ENCODE measurements at regions not wholly inside any gene's neighbourhood (a gene's known extent, or its start where the extent isn't known, plus 50 kb on each side); places are given as distances from the start of the nearest gene placed in this dataset.

DNA sequence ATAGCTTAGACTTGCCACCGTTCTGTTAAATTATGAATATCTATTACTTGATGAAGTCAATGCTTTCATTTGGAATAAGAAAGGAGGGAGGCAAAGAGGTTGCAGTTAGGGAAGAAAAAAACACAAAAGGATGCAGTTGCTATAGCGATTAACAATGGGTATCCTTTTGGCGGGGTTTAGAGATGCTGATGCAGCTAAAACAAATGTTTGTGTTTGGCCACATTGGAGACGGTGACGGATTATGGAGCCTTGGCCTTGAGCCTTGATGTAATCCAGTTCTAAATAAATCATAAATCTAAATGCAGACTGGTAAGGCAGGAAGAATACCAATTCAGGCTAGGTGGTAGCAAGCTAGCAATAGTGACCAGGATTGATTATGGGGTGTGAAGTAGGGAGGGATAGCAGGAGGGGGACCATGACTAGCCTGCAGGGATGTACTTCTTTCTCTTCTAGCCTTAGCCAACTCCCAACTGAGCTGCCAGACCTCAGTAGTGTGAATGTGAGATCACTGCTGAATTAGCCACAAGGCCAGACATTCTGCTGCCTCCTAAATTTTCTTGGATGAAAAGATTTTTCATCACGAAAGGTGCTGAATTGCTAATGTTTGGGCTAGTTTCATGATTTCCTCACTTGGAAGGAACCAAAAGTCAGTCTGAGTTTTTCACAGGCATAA, 160.3 kb downstream of the TLR4 start:
- Histone ChIP-seq H3K9me3 (ENCODE audit: control insufficient read depth, insufficient read depth, low read depth, low read length) (no peaks in the 10 kb centered on the region), H3K36me3 (ENCODE audit: control insufficient read depth in 2 of 2, insufficient read depth in 1 of 2, low read length in 2 of 2) (no peaks in the 10 kb centered on the region), H3K4me1 (ENCODE audit: control insufficient read depth, insufficient read depth, low read length) (no peaks in the 10 kb centered on the region), H3K4me3 (ENCODE audit: low read depth, low read length) (no peak overlapping the region), H3K27ac (ENCODE audit: extremely low read depth, low read depth, low read length) (no peak overlapping the region)
- TF ChIP-seq ZNF157 (tag by site-specific recombination; IDR thresholded peaks at IDR 0.05) (no peak), ZNF585B (tag by site-specific recombination; IDR thresholded peaks at IDR 0.05) (no peak), ZNF473 (tag by site-specific recombination; IDR thresholded peaks at IDR 0.05) (no peak), ZNF23 (tag by site-specific recombination; IDR thresholded peaks at IDR 0.05; ENCODE audit: borderline replicate concordance) (no peak), ZNF292 (tag by site-specific recombination; IDR thresholded peaks at IDR 0.05; ENCODE audit: borderline replicate concordance, low read depth) (no peak), ZNF501 (tag by site-specific recombination; IDR thresholded peaks at IDR 0.05) (no peak), ZNF248 (tag by site-specific recombination; IDR thresholded peaks at IDR 0.05) (no peak), ZNF302 (tag by site-specific recombination; IDR thresholded peaks at IDR 0.05; ENCODE audit: low read depth) (no peak), ZNF433 (tag by site-specific recombination; IDR thresholded peaks at IDR 0.05; ENCODE audit: low read depth) (no peak), ZNF391 (tag by site-specific recombination; IDR thresholded peaks at IDR 0.05; ENCODE audit: borderline replicate concordance, low read depth) (no peak), SETDB1 (IDR thresholded peaks at IDR 0.05; ENCODE audit: insufficient read length, low read length) (no peak), ZNF335 (tag by site-specific recombination; conservative IDR thresholded peaks at IDR 0.05) (no peak), ZFP69B (tag by site-specific recombination; IDR thresholded peaks at IDR 0.05) (no peak), ZNF677 (tag by site-specific recombination; IDR thresholded peaks at IDR 0.05) (no peak), ZNF670 (tag by site-specific recombination; IDR thresholded peaks at IDR 0.05; ENCODE audit: low read depth) (no peak), ZNF19 (tag by site-specific recombination; IDR thresholded peaks at IDR 0.05; ENCODE audit: low read depth) (no peak)
- TF ChIP-seq, protein P1, sequence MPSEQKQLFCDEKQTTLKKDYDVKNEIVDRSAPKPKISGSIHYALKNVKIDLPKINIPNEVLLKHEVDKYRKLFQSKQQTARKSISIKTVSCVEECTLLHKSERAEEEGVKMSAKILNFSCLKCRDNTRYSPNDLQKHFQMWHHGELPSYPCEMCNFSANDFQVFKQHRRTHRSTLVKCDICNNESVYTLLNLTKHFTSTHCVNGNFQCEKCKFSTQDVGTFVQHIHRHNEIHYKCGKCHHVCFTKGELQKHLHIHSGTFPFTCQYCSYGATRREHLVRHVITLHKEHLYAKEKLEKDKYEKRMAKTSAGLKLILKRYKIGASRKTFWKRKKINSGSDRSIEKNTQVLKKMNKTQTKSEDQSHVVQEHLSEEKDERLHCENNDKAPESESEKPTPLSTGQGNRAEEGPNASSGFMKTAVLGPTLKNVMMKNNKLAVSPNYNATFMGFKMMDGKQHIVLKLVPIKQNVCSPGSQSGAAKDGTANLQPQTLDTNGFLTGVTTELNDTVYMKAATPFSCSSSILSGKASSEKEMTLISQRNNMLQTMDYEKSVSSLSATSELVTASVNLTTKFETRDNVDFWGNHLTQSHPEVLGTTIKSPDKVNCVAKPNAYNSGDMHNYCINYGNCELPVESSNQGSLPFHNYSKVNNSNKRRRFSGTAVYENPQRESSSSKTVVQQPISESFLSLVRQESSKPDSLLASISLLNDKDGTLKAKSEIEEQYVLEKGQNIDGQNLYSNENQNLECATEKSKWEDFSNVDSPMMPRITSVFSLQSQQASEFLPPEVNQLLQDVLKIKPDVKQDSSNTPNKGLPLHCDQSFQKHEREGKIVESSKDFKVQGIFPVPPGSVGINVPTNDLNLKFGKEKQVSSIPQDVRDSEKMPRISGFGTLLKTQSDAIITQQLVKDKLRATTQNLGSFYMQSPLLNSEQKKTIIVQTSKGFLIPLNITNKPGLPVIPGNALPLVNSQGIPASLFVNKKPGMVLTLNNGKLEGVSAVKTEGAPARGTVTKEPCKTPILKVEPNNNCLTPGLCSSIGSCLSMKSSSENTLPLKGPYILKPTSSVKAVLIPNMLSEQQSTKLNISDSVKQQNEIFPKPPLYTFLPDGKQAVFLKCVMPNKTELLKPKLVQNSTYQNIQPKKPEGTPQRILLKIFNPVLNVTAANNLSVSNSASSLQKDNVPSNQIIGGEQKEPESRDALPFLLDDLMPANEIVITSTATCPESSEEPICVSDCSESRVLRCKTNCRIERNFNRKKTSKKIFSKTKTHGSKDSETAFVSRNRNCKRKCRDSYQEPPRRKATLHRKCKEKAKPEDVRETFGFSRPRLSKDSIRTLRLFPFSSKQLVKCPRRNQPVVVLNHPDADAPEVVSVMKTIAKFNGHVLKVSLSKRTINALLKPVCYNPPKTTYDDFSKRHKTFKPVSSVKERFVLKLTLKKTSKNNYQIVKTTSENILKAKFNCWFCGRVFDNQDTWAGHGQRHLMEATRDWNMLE (tag by site-specific recombination; conservative IDR thresholded peaks at IDR 0.05; ENCODE audit: low read depth) = no peak
- TF ChIP-seq, protein P2, sequence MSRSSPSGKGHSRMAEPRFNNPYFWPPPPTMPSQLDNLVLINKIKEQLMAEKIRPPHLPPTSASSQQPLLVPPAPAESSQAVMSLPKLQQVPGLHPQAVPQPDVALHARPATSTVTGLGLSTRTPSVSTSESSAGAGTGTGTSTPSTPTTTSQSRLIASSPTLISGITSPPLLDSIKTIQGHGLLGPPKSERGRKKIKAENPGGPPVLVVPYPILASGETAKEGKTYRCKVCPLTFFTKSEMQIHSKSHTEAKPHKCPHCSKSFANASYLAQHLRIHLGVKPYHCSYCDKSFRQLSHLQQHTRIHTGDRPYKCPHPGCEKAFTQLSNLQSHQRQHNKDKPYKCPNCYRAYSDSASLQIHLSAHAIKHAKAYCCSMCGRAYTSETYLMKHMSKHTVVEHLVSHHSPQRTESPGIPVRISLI (tag by site-specific recombination; IDR thresholded peaks at IDR 0.05) = no peak
- TF ChIP-seq, protein P3, sequence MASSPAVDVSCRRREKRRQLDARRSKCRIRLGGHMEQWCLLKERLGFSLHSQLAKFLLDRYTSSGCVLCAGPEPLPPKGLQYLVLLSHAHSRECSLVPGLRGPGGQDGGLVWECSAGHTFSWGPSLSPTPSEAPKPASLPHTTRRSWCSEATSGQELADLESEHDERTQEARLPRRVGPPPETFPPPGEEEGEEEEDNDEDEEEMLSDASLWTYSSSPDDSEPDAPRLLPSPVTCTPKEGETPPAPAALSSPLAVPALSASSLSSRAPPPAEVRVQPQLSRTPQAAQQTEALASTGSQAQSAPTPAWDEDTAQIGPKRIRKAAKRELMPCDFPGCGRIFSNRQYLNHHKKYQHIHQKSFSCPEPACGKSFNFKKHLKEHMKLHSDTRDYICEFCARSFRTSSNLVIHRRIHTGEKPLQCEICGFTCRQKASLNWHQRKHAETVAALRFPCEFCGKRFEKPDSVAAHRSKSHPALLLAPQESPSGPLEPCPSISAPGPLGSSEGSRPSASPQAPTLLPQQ (tag by site-specific recombination; IDR thresholded peaks at IDR 0.05) = no peak
- TF ChIP-seq, protein P4, sequence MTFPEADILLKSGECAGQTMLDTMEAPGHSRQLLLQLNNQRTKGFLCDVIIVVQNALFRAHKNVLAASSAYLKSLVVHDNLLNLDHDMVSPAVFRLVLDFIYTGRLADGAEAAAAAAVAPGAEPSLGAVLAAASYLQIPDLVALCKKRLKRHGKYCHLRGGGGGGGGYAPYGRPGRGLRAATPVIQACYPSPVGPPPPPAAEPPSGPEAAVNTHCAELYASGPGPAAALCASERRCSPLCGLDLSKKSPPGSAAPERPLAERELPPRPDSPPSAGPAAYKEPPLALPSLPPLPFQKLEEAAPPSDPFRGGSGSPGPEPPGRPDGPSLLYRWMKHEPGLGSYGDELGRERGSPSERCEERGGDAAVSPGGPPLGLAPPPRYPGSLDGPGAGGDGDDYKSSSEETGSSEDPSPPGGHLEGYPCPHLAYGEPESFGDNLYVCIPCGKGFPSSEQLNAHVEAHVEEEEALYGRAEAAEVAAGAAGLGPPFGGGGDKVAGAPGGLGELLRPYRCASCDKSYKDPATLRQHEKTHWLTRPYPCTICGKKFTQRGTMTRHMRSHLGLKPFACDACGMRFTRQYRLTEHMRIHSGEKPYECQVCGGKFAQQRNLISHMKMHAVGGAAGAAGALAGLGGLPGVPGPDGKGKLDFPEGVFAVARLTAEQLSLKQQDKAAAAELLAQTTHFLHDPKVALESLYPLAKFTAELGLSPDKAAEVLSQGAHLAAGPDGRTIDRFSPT (tag by site-specific recombination; IDR thresholded peaks at IDR 0.05) = no peak
- ChIA-PET CTCF (no interaction called here), POLR2A (no interaction called here)

Measured in HEK293 (cell line).